ENCODE measurements at regions not wholly inside any gene's neighbourhood (a gene's known extent, or its start where the extent isn't known, plus 50 kb on each side); places are given as distances from the start of the nearest gene placed in this dataset.

DNA sequence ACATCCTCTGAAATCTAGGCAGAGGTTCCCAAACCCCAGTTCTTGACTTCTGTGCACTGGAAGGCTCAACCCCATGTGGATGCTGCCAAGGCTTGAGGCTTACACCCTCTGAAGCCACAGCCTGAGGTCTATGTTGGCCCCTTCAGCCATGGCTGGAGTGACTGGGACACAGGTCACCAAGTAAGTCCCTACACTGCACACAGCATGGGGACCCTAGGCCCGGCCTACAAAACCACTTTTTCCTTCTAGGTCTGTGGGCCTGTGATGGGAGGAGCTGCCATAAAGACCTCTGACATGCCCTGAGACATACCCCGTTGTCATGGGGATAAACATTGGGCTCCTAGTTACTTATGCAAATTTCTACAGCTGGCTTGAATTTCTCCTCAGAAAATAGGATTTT, 418.8 kb upstream of the CCNH start:
- Mint-ChIP-seq H3K4me3 (no peak overlapping the region), H3K9me3 (ENCODE audit: insufficient read depth) (peaks cover 14% of the 10 kb centered on the region), H3K27ac (no peak overlapping the region), H3K27me3 (no peaks in the 10 kb centered on the region), H3K4me1 (no peaks in the 10 kb centered on the region)
- Histone ChIP-seq H3K4me2 (replicated peaks; ENCODE audit: low read depth, low read length, poor library complexity, severe bottlenecking) (no peak overlapping the region), H4K20me1 (ENCODE audit: control insufficient read depth, insufficient read depth, low read length, poor library complexity, severe bottlenecking) (no peaks in the 10 kb centered on the region), H3K27me3 (replicated peaks in 1 of 4; ENCODE audit: control extremely low read depth in 1 of 4, control insufficient read depth in 3 of 4, insufficient read depth in 4 of 4, low read length in 3 of 4) (no peaks in the 10 kb centered on the region), H3K27ac (ENCODE audit: low read length in 2 of 2) (no peak overlapping the region), H3K79me2 (ENCODE audit: control insufficient read depth, insufficient read depth, low read length) (no peaks in the 10 kb centered on the region), H3K9ac (ENCODE audit: low read length) (no peak overlapping the region), H3K9me3 (ENCODE audit: control extremely low read depth in 1 of 3, control insufficient read depth in 2 of 3, insufficient read depth in 1 of 3, low read length in 2 of 3) (peaks cover 3 to 11% (median 7%) of the 10 kb centered on the region in 3 donors), H3K4me1 (ENCODE audit: control insufficient read depth in 2 of 2, insufficient read depth in 2 of 2, low read length in 2 of 2) (no peaks in the 10 kb centered on the region), H2AFZ (ENCODE audit: insufficient read depth, low read depth, low read length, poor library complexity, severe bottlenecking) (no peak overlapping the region), H3K36me3 (replicated peaks in 1 of 2; ENCODE audit: control extremely low read depth in 1 of 2, control insufficient read depth in 1 of 2, extremely low read depth in 1 of 2, insufficient read depth in 2 of 2, low read length in 1 of 2) (no peaks in the 10 kb centered on the region), H3K4me3 (ENCODE audit: control extremely low read depth in 1 of 5, extremely low read depth in 1 of 5, insufficient read depth in 1 of 5, low read depth in 2 of 5, low read length in 4 of 5) (no peak overlapping the region)
- ChIA-PET POLR2A (no interaction called here), CTCF (no interaction called here)
- no peak for ATAC-seq (ENCODE audit: low read depth)
- no peak for DNase-seq
- intact Hi-C loops (cut with micrococcal nuclease): no loop called here
- WGBS (ENCODE audit: insufficient coverage): 90% methylated on average over 2 of the region's 2 CpGs
- TF ChIP-seq, protein P1, sequence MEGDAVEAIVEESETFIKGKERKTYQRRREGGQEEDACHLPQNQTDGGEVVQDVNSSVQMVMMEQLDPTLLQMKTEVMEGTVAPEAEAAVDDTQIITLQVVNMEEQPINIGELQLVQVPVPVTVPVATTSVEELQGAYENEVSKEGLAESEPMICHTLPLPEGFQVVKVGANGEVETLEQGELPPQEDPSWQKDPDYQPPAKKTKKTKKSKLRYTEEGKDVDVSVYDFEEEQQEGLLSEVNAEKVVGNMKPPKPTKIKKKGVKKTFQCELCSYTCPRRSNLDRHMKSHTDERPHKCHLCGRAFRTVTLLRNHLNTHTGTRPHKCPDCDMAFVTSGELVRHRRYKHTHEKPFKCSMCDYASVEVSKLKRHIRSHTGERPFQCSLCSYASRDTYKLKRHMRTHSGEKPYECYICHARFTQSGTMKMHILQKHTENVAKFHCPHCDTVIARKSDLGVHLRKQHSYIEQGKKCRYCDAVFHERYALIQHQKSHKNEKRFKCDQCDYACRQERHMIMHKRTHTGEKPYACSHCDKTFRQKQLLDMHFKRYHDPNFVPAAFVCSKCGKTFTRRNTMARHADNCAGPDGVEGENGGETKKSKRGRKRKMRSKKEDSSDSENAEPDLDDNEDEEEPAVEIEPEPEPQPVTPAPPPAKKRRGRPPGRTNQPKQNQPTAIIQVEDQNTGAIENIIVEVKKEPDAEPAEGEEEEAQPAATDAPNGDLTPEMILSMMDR (IDR thresholded peaks at IDR 0.05): no peak
- no peak for TF ChIP-seq EZH2 (IDR thresholded peaks at IDR 0.05; ENCODE audit: borderline replicate concordance, insufficient read depth, low read depth, low read length, poor library complexity, severe bottlenecking)

DNA sequence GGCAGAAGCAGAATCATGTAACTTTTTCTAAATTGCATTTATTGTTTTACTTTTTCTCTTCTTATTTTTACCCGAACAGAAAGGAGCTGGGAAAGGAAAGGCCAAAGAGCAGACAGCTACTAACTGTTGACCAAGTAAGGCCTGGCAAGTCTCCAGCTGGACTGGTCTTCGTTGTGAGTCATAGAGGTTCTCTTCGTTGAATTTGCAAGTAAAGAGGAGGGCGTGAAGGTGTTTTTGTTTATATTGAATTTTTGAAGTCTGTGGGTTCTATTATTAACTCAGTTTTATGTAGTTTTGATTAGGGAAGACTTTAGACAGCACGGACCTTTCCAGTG, 416.5 kb upstream of the CCNH start:
- Histone ChIP-seq H4K20me1 (ENCODE audit: control insufficient read depth, insufficient read depth, low read length, poor library complexity, severe bottlenecking) (no peaks in the 10 kb centered on the region), H3K9ac (ENCODE audit: low read length) (no peak overlapping the region), H3K4me1 (ENCODE audit: control insufficient read depth in 2 of 2, insufficient read depth in 2 of 2, low read length in 2 of 2) (no peaks in the 10 kb centered on the region), H3K79me2 (ENCODE audit: control insufficient read depth, insufficient read depth, low read length) (no peaks in the 10 kb centered on the region), H3K27me3 (replicated peaks in 1 of 4; ENCODE audit: control extremely low read depth in 1 of 4, control insufficient read depth in 3 of 4, insufficient read depth in 4 of 4, low read length in 3 of 4) (no peaks in the 10 kb centered on the region), H3K36me3 (replicated peaks in 1 of 2; ENCODE audit: control extremely low read depth in 1 of 2, control insufficient read depth in 1 of 2, extremely low read depth in 1 of 2, insufficient read depth in 2 of 2, low read length in 1 of 2) (no peaks in the 10 kb centered on the region), H2AFZ (ENCODE audit: insufficient read depth, low read depth, low read length, poor library complexity, severe bottlenecking) (no peak overlapping the region), H3K4me3 (ENCODE audit: control extremely low read depth in 1 of 5, extremely low read depth in 1 of 5, insufficient read depth in 1 of 5, low read depth in 2 of 5, low read length in 4 of 5) (no peak overlapping the region), H3K27ac (ENCODE audit: low read length in 2 of 2) (no peak overlapping the region), H3K4me2 (replicated peaks; ENCODE audit: low read depth, low read length, poor library complexity, severe bottlenecking) (no peak overlapping the region), H3K9me3 (ENCODE audit: control extremely low read depth in 1 of 3, control insufficient read depth in 2 of 3, insufficient read depth in 1 of 3, low read length in 2 of 3) (peaks cover 1 to 11% (median 7%) of the 10 kb centered on the region in 3 donors)
- Mint-ChIP-seq H3K4me3 (no peak overlapping the region), H3K4me1 (no peaks in the 10 kb centered on the region), H3K27ac (no peak overlapping the region), H3K27me3 (no peaks in the 10 kb centered on the region), H3K9me3 (ENCODE audit: insufficient read depth) (peaks cover 14% of the 10 kb centered on the region)
- POLR2A ChIA-PET: no interaction called here
- no peak for DNase-seq
- WGBS (ENCODE audit: insufficient coverage): 81% methylated on average over 3 of the region's 5 CpGs
- CTCF ChIA-PET: no interaction called here
- TF ChIP-seq, protein P1 (IDR thresholded peaks at IDR 0.05): no peak
- TF ChIP-seq EZH2 (IDR thresholded peaks at IDR 0.05; ENCODE audit: borderline replicate concordance, insufficient read depth, low read depth, low read length, poor library complexity, severe bottlenecking): no peak
- ATAC-seq (ENCODE audit: low read depth): no peak
- intact Hi-C loops (cut with micrococcal nuclease): no loop called here

All from B cell (primary cell).